NCI-H146 treated with DMSO at 0.1 percent for 48 hours (cell line): ENCODE measurements at regions not wholly inside any gene's neighbourhood (a gene's known extent, or its start where the extent isn't known, plus 50 kb on each side); places are given as distances from the start of the nearest gene placed in this dataset.

Experiments
- DNase-seq: peaks from one replicate; lab custom pipeline; 2025; ENCODE audit not compliant: unreplicated experiment; lab: John Stamatoyannopoulos, UW

DNA sequence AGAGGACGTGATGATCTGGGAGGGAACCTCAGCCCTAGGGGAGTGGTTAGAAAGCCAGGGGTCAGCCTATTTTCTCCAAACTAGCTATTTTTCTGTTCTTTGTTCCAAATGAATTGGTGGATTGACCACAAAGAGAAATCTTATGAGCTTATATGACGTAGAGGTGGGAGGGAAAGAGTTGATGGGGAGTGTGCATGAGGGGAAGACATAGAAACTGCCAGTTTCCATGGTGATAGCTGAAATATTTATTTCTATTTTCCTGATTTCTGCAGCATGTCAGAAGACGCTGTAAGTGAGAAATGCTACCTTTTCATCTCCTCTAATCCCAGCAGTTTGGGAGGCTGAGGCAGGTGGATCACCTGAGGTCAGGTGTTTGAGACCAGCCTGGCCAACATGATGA is 51.4 kb upstream of the CISTR start:
- DNase-seq, result no peak

DNA sequence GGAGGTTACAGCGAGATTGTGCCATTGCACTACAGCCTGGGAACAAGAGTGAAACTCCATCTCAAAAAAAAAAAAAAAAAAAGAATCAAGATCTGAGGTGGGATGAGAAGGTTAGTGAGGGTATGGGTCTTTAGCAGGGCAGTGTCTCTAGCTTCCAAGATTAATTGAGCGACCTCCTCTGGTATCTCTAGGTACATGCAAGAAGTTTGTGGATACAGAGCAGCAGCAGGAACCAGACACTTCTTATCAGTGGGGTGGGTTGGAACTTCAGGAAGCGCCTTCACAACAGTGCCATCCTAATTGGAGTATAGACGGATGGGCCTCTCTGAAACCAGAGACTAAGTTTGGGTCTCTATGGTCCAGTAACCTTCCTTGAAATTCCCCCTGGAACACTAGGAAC is 51.9 kb upstream of the CISTR start:
- no peak for DNase-seq

DNA sequence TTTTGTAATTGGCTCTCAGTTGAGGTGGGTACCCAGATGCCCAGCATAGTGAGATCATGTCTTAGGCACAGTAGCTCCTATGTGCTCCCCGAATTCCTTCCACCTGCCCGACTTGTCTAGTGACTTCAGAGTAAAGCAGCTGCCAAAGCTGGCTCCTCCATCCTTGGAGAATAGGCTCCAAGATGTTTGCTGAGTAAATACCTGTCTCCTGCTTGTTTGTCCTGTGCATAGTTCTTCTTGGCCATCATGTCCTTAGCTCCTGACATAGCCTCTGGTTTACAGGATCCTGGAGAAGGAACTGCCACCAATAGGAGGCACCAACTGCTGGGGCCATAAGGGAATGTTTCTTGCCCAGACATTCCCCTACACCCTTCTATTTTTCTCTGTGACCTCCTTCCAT is 52.6 kb upstream of the CISTR start:
- no peak for DNase-seq

DNA sequence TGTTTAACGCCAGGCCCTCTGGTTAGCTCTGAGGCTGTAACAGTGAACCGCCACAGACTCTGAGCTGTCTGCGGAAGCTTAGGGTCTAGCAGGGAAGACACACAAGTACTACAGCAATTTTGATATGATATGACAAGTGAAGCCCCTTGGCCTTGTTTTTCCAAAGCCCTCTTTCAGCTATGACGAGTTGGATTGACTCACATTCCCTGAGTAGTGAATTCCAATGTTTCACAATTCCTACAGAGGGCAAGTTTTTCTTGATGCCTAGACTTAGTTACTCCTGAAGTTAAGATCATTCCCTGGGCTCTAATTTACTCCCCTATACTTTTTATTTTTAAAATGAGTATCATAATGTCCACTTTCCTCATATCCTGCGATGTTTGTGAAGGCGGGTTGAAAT is 53.3 kb upstream of the CISTR start:
- no peak for DNase-seq

DNA sequence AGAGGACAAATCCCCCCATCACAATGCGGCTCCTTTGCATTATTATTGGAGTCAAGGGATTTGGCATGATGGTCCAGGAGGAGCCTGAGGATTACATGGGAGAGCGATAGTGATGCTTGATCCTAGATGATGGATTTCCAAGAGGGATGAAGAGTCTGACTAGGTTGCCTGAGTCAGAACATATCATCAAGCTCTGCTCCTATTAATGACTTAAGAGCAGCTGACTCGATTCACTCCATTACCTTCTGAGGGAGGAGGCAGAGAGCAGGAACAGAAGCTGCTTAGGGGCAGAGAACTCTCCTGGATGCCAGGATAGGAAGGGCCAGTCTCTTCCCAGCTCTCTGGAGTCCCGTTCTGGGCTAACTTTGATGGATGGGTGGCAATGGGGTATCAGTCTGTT is 54.0 kb upstream of the CISTR start:
- no peak for DNase-seq

DNA sequence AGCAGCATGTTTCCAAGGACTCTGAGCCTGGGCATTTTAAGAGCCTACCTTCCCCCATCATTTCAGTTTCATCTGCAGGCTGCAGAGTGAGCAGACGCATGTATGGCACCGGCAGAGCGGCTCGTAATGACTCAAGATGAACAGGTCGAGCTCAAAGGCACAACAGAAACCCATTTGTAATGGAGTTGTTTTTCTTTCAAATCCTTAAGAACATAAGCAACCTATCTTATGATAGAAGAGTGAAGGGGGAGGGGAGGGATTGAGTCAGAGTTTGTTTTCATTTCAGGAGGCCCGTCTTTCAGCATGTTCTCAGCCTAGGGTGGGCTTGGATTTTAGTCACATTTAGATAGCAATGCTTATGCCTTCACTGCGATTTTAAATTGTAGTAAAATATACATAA is 54.9 kb upstream of the CISTR start:
- DNase-seq, result no peak

DNA sequence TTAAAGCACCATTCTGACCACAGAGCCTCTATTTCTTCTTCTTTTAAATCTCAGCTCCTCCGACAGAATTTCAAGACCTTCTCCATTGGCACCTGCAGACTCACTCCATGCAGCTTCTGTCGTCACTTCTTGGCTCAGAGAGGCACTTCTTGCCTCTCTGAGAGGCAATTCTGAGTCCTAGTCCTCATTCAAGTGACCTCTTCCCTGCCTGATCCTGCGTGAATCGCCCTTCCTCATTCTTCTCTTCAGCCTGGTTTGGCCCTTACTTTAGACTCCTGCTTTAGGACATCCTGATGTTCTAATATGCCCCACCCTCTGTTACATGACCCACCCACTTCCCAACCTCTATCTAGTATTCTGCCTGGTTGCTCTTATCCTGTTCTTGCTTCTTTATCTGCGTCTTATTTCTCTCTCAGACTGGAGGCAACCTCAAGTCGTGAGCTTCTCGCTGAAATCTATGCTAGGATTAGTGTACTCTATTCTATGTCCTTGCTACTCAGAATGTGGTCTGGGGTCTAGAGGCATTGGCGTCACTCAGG is 55.6 kb upstream of the CISTR start:
- no peak for DNase-seq

DNA sequence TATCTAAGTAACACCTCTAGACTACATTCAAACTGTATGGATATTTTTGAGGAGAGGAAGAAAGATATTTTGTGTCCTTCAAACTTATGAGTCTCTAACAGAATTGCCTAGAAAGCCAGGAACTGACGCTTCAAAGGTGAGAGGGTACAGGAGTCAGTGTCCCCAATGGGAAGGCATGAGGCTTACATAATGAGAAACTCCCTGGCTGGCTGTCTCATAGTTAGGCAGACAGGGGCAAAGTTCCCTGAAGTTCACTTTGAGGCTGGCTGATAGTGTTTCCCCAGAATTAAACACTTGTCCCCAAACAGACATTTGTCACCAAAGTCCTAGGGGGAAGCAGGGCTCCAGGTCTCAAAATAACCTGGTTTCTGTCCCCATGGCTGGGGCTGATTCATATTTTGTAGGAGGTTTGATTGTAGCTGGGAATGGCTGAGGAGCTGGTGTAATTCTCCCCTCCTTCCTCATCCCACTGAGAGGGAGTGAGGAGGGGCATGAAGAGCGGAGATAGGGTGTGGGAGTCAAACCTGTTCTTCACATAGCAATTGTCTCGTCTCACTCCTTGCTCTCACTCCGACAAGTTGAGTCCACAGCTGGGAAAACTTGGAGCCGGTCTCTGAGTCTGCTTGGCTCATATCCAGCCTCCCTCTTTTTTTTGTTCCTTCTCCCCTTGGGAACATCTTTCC is 56.4 kb upstream of the CISTR start:
- DNase-seq, result no peak

DNA sequence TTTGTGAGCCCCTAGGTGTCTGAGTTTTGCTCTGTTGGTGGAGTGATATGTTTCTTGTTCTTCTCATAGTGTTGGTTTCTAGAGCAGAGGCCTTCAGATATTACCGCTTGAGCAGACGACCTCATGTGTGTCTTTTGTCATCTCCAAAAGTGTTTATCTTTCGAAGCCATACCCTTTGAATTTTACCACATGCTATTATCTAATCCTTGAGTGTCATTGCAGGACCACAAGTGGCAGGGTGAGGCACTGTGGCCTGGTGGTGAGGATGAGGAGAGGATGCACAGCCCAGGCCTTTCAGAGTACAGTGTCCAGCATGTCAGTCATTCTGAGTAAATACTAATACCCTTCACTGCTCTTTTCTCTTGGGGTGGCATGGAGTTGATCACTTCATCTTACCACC is 57.2 kb upstream of the CISTR start:
- no peak for DNase-seq

DNA sequence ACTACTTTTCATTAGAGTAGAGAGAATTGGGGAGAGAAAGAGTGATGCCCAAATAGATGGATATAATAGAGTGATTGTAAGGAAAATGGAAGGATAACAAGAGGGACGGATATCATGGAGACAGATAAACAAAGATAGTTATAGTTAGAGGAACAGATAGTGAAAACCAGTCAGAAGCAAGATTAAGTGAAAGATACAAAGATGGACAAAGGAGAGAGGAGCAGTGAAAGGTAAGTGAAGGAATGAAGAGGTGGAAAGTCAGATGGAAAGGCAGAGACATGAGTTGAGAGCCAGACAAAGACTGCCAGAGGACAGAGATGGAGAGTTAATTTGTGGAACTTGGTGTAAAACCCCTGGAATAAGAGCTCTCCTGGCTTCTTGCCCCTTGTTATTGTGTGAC is 59.2 kb upstream of the CISTR start:
- no peak for DNase-seq

DNA sequence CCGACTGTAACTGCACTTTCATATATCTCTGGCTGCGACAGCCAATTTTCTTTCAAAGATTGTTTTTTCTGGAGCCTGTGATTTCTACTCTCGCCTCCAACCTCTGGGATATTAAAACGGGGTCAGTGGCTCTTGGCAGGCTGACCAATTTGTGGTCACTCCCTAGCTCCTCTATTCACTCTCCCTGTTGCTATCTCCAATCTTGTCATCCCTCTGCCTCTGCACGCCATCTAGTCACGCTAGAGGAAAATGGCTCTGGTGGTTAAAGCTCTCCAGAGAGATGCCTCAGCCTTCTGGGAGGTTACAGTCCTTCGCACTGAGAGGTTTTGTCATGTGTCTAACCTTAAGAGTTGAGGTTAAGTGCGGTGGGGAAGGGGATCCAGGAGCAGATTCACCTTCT is 59.8 kb upstream of the CISTR start:
- no peak for DNase-seq

DNA sequence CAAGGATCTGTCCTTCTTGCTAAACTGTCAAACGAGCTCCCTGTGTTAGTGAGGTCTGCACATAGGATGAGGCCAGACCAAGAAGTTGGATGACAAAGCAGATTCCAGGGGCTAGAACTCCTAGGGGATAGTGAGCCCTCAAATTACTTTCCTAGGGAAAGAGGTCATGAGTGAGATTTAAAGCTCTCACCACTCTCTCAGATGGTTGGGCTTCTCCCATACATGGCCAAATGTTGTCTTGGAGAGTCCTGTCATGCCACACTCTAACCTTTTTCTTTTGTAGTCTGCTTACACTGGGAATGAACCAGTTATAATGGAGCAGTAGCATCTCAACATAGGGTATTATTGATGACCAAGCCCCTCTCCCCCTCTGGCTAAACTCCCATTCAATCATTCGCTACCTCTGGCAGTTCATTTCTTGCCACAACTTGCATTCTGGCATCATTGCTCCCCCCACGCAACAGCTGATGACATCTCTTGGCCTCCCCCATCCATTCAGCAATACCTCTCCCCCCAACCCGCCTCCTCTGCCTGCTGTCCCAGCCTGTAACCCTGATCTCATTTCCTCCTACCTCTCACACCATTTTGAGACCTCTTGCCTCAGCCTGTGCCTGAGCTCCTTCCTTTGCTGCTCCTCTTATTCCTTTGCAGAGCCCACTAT is 64.7 kb upstream of the CISTR start:
- DNase-seq, result no peak

DNA sequence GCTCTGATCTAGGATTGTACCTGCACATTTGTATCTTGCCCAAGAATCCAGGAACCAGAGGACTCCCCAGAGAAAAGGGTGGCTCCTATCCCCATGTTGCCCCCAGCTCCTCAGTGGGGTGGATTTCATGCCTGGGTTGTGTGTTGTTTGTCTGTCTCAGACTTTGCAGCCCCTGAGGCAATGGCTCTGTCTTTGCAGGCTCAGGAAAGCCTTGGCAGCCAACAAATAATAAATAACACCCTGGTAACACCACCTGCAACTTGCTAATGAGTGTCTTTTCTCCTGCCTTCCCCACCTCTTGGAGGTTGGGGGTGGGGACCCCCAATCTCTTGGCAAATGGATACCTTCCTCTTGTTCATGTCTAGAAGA is 65.2 kb upstream of the CISTR start:
- no peak for DNase-seq

DNA sequence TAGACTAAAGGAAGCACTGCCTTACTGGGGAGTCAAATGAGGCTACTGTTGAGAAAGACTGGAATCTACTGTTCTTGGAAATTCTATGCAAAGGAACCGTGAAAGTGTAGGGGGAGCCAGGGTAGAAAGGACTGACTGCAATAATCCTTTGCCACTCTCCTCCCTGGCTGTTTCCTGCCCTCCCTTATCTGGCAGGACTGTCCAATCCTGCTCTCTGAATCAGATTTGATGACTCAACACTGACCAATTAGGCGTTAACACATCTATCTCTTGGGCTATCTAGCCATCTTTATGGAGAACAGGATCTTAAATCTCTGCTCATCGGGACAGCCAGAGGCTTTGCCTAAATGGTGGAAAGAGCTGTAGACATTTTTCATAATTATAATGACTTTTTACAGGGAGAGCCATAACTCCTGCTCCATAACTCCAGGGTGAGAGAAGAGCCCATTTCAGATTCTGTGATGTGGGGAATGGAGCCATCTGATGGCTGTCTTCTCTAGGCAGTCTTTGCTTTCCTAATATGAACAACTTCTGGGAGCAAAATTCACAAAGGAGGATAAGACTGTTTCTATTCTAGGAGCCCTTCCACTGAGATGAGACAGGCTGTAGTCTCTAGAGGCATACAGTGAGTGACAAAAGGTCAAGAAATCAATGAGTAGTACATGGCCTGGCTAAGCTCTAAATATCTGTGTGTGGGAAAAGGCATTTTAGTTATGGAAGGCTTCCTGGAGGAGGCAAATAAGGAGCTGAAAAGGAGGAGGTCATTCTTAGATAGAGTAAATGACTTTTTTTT is 68.9 kb upstream of the CISTR start:
- DNase-seq, result no peak

DNA sequence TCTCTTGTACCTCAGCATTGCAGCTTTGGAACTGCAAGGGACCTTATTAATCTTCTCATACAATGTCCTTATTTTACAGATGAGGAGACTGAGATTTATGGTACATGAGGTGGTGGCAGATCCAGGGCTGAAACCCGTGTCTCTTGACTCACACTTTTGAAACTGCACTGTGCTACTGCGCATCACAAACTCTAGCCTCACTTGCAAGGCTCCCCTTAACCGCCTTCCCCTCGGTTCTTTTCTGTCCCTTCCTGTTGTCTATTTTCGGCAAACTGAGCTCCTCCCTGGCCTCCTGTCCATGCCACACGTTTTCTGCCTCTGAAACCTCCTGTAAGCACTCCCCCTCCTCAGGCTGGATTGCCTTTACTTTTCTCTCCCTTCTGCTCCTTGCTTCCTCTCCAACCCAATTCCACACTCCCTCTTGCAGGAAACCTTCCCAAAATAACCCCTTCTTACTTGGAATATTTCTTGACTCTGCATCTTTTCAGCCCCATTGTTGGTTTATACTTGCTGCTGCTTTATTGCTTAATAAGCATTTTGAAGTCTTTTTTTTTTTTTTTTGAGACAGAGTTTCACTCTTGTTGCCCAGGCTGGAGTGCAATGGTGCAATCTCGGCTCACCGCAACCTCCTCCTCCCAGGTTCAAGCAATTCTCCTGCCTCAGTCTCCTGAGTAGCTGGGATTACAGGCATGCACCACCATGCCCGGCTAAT is 72.4 kb upstream of the CISTR start:
- no peak for DNase-seq

DNA sequence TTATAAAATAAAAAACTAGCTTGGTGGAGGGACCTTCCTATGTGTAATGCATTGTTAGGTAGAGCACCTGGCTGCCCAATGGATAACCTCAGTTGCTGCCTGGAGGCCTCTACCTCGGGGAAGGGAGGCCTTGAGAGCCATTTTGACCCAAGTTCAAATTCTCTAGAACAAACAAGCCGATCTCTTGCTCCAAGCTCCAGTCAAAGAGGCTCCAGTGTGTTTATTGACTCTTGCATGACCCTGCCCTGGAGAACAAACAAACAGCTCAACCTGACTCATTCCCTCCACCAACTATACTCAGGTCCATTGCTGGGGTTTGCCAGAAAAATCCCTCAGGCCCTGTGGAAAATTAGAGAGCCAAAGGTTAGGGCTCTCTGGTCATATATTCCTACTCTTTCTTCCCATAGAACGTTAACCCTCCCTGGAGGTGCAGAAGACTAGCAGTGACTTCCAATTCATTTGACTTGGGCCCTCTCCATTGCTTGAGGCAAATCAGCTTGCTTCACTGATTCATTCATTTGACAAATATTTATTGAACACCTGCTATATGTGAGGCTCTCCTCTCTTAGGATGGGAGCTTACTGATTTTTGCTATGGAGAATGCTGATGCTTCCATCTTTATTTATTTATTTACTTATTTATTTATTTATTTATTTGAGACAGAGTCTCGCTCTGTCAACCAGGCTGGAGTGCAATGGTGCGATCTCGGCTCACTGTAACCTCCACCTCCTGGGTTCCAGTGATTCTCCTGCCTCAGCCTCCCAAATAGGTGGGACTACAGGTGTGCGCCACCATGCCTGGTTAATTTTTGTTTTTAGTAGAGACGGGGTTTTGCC is 73.7 kb upstream of the CISTR start:
- no peak for DNase-seq

DNA sequence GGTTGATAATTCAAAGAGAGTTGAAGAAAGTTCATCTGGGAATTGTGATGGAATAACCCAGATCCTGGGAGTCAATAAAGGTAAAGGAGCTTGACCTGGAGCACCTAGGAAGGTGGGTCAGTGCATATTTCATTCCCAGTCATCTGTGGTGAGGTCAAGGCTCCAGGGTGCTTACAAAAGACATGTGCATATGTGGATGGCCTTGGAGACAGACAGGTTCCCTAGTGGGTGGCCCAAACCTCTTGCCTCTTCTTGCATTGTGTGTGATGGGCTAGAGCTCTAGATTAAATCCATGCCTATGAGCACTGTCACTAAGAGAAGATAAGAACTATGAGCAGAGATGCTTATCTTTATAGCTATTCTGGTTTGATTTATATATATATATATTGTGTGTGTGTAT is 75.5 kb upstream of the CISTR start:
- no peak for DNase-seq

DNA sequence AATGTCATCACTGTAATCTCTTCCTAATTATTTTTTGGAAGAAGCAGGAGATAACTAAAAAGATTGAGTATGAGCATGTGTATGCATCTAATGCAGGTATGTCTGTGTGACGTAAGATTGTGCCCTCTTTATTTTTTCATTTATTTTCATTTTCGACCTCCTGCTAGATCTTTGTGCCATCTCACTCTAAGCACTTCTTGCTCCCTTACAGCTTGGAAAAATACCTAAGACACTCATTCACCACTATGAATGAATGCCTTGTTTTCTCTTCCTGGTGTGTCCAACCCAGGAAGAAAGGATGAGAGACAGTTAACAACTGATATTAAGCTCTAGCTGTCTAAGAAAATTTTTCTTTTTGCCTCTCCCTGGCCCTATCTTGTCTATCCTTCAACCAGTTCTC is 76.8 kb upstream of the CISTR start:
- no peak for DNase-seq

DNA sequence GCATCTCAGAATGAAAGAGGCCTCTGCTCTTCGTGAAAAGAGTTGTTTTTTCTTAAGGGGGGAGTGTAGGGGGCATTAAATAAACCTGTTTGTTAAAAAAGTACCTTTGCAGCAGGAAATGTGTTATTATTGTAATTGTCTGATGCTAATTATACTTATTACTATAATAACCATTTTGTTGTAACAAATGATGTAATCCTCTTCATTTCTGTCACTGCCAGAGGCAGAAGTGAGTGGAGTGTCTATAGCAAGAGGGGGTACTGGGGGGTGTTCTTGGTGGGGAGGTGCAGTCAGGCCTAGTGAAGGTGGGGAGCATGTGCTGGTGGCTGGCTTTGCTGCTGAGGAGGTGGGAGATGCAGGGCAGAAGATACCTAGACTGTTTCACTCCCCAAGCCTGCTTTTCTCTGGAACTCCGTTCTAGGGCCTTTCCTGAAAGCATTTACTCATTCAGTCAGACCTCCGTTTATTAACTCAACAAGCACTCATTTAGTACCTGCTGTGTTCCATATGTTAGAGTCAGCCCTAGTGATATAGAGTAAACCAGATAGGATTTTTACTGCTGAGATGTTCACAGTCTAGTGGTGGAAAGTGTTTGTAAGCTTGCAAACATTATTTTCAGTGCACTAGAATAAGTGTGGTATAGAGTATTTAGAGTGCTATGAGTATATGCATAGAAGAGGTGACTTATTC is 77.5 kb upstream of the CISTR start:
- peak; percentile 22 for DNase-seq

DNA sequence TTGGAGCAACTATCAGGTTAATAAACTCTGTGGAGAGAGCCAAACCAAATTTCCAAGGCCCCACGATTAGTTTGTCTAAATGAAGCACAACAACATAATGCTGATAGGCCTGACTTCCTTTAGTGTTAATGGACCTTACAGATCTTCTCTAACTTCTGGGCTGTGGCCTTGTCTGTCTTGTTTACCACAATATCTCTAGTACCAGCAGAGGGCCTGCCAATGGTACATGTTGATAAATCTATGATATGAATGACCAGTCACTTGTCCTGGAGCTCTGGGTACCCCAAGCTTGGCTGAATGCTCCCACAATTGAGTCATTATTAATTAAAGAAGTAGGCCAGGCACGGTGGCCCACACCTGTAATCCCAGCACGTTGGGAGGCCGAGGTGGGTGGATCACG is 78.9 kb upstream of the CISTR start:
- DNase-seq, result no peak
